ENCODE measurements at regions not wholly inside any gene's neighbourhood (a gene's known extent, or its start where the extent isn't known, plus 50 kb on each side); places are given as distances from the start of the nearest gene placed in this dataset.

GRCh38 chr6:67889682-67889995, 745.4 kb upstream of the ADGRB3 start:
- Histone ChIP-seq H3K9me3 (ENCODE audit: low read length) (no peaks in the 10 kb centered on the region), H3K79me2 (ENCODE audit: low read length) (no peaks in the 10 kb centered on the region), H3K27ac (ENCODE audit: low read length) (no peak overlapping the region), H2AFZ (ENCODE audit: low read length) (no peak overlapping the region), H3K27me3 (ENCODE audit: low read length) (no peaks in the 10 kb centered on the region), H4K20me1 (ENCODE audit: low read length) (no peaks in the 10 kb centered on the region), H3K9me2 (replicated peaks; ENCODE audit: low read length) (no peaks in the 10 kb centered on the region), H3F3A (ENCODE audit: low read length, unreplicated experiment) (no peaks in the 10 kb centered on the region), H3K4me1 (ENCODE audit: insufficient read depth, low read length) (no peaks in the 10 kb centered on the region), H3K4me2 (ENCODE audit: low read length) (no peak overlapping the region), H3K9ac (ENCODE audit: low read length) (no peak overlapping the region), H3K4me3 (ENCODE audit: low read length) (no peak overlapping the region), H3K36me3 (ENCODE audit: low read depth, low read length) (no peaks in the 10 kb centered on the region)
- ChIA-PET POLR2A (ENCODE audit: unreplicated experiment) (no interaction called here), CTCF (no interaction called here)
- BruUV-seq (replicated peaks): no TSS peak
- intact Hi-C loops (cut with micrococcal nuclease): no loop called here
- ATAC-seq (no peak), DNase-seq (no peak)
- no peak for TF ChIP-seq EZH2 (IDR thresholded peaks at IDR 0.05; ENCODE audit: low read length, unreplicated experiment)

- no TSS peak for BruUV-seq (replicated peaks)
- Histone ChIP-seq H3K9me3 (ENCODE audit: low read length) (no peaks in the 10 kb centered on the region), H3K79me2 (ENCODE audit: low read length) (no peaks in the 10 kb centered on the region), H4K20me1 (ENCODE audit: low read length) (no peaks in the 10 kb centered on the region), H2AFZ (ENCODE audit: low read length) (no peak overlapping the region), H3F3A (ENCODE audit: low read length, unreplicated experiment) (no peaks in the 10 kb centered on the region), H3K9ac (ENCODE audit: low read length) (no peak overlapping the region), H3K4me2 (ENCODE audit: low read length) (no peak overlapping the region), H3K4me3 (ENCODE audit: low read length) (no peak overlapping the region), H3K27me3 (ENCODE audit: low read length) (no peaks in the 10 kb centered on the region), H3K27ac (ENCODE audit: low read length) (no peak overlapping the region), H3K36me3 (ENCODE audit: low read depth, low read length) (no peaks in the 10 kb centered on the region), H3K9me2 (replicated peaks; ENCODE audit: low read length) (no peaks in the 10 kb centered on the region), H3K4me1 (ENCODE audit: insufficient read depth, low read length) (no peaks in the 10 kb centered on the region)
- DNase-seq: no peak
- intact Hi-C loops (cut with micrococcal nuclease): no loop called here
- ChIA-PET CTCF (no interaction called here), POLR2A (ENCODE audit: unreplicated experiment) (no interaction called here)
- no peak for TF ChIP-seq CTCF (conservative IDR thresholded peaks at IDR 0.05; ENCODE audit: low read depth, low read length)
- TF ChIP-seq EZH2phosphoT487 (IDR thresholded peaks at IDR 0.05; ENCODE audit: borderline replicate concordance, low read length): no peak
- TF ChIP-seq EZH2 (IDR thresholded peaks at IDR 0.05; ENCODE audit: low read length, unreplicated experiment): no peak
- ATAC-seq: no peak
Observed at GRCh38 chr6:67888886-67889681, 746.0 kb upstream of the ADGRB3 start.

- no peak for TF ChIP-seq EZH2 (IDR thresholded peaks at IDR 0.05; ENCODE audit: low read length, unreplicated experiment)
- TF ChIP-seq EZH2phosphoT487 (IDR thresholded peaks at IDR 0.05; ENCODE audit: borderline replicate concordance, low read length): no peak
- no peak for TF ChIP-seq CTCF (conservative IDR thresholded peaks at IDR 0.05; ENCODE audit: low read depth, low read length)
- BruUV-seq (replicated peaks): no TSS peak
Observed at GRCh38 chr6:67888546-67888885, 746.6 kb upstream of the ADGRB3 start.

More at GRCh38 chr6:67888546-67888885, 746.6 kb upstream of the ADGRB3 start:
- Histone ChIP-seq H3K36me3 (ENCODE audit: low read depth, low read length) (no peaks in the 10 kb centered on the region), H3K79me2 (ENCODE audit: low read length) (no peaks in the 10 kb centered on the region), H3K27me3 (ENCODE audit: low read length) (no peaks in the 10 kb centered on the region), H3K9me3 (ENCODE audit: low read length) (no peaks in the 10 kb centered on the region), H3K9me2 (replicated peaks; ENCODE audit: low read length) (no peaks in the 10 kb centered on the region), H3K27ac (ENCODE audit: low read length) (no peak overlapping the region), H2AFZ (ENCODE audit: low read length) (no peak overlapping the region), H3F3A (ENCODE audit: low read length, unreplicated experiment) (no peaks in the 10 kb centered on the region), H3K9ac (ENCODE audit: low read length) (no peak overlapping the region), H3K4me3 (ENCODE audit: low read length) (no peak overlapping the region), H3K4me2 (ENCODE audit: low read length) (no peak overlapping the region), H3K4me1 (ENCODE audit: insufficient read depth, low read length) (no peaks in the 10 kb centered on the region), H4K20me1 (ENCODE audit: low read length) (no peaks in the 10 kb centered on the region)
- ATAC-seq (no peak), DNase-seq (no peak)
- ChIA-PET CTCF (no interaction called here), POLR2A (ENCODE audit: unreplicated experiment) (no interaction called here)
- intact Hi-C loops (cut with micrococcal nuclease): no loop called here
